Esophagus squamous epithelium (tissue), 5 donors: ENCODE measurements at regions not wholly inside any gene's neighbourhood (a gene's known extent, or its start where the extent isn't known, plus 50 kb on each side); places are given as distances from the start of the nearest gene placed in this dataset.

Experiments used
- DNase-seq: peaks from one replicate; lab custom pipeline; 2025; lab: John Stamatoyannopoulos, UW
- H3K27ac ChIP-seq, 4 donors: fragments of 200-600 bp; sonication (generic); one replicate each; pipeline ENCODE4 v1.5.1; 2016 to 2019; ENCODE audit warnings: mild to moderate bottlenecking in 1 of 4
- H3K27me3 ChIP-seq, 4 donors: fragments of 200-600 bp; sonication (generic); 1 replicate in 3 of 4; 2 replicates in 1 of 4; pipeline versions ENCODE4 v1.5.1 to v1.6.0; 2017 to 2021; ENCODE audit warnings: antibody characterized with exemption in 1 of 4
- H3K36me3 ChIP-seq, 3 donors: fragments of 200-600 bp; sonication (generic); one replicate each; pipeline ENCODE4 v1.5.1; 2016 to 2019
- H3K4me1 ChIP-seq, 3 donors: fragments of 200-600 bp; sonication (generic); one replicate each; pipeline ENCODE4 v1.5.1; 2017 to 2019
- H3K4me3 ChIP-seq, 4 donors: fragments of 200-600 bp; sonication (generic); 1 replicate in 3 of 4; 2 replicates in 1 of 4; pipeline ENCODE4 v1.5.1; 2016 to 2019; ENCODE audit warnings: mild to moderate bottlenecking in 2 of 4, moderate library complexity in 1 of 4
- H3K9me3 ChIP-seq, 3 donors: fragments of 200-600 bp; sonication (generic); one replicate each; pipeline ENCODE4 v1.5.1; 2016 to 2019
- CTCF ChIP-seq, 6 experiments: fragments of 450-650 bp in 4 of 6; fragments of 200-600 bp in 2 of 6; sonication (generic) in 2 of 6; IDR thresholded peaks; one replicate each; pipeline ENCODE4 v1.5.1; 2016 to 2019; ENCODE audit warnings: antibody characterized with exemption in 6 of 6, mild to moderate bottlenecking in 4 of 6, moderate library complexity in 4 of 6
- POLR2A ChIP-seq, 4 donors: fragments of 450-650 bp; IDR thresholded peaks; one replicate each; pipeline ENCODE4 v1.6.1; 2017; ENCODE audit warnings: antibody characterized with exemption in 4 of 4, mild to moderate bottlenecking in 4 of 4, moderate library complexity in 3 of 4
- WGBS, 2 donors: methylation state at CpG; one replicate each; pipeline ENCODE4 v1.1.5; 2018; 5-methylcytosine and 5-hydroxymethylcytosine counted together
- intact Hi-C: fragments of 100-400 bp; cut with DNase I; formaldehyde crosslinking; loops from one replicate; pipeline ENCODE4 v1.15.0; 2022
- donor health status: DM: yes; HTN: yes; CAD: no.

GRCh38 chr3:16723978-16724377 is 118.8 kb upstream of the DAZL start:
- DNase-seq = no peak
- 42 to 100% methylated on average over 1 of the region's 1 CpG for WGBS, 2 donors

GRCh38 chr3:16724487-16724886 is 119.3 kb upstream of the DAZL start:
- no peaks in the 10 kb centered on the region for H3K4me1 ChIP-seq
- no peaks in the 10 kb centered on the region for H3K27me3 ChIP-seq
- H3K27ac ChIP-seq = no peak overlapping the region
- H3K36me3 ChIP-seq = no peaks in the 10 kb centered on the region
- peaks cover 0 to 3% (median 0%) of the 10 kb centered on the region in 3 donors for H3K9me3 ChIP-seq
- H3K4me3 ChIP-seq = no peak overlapping the region
- intact Hi-C loops = no loop called here
- TF ChIP-seq CTCF (IDR thresholded peaks at IDR 0.05) (no peak), POLR2A (IDR thresholded peaks at IDR 0.05) (no peak)
- no peak for DNase-seq
- WGBS, 2 donors = 39 to 58% methylated on average over 3 of the region's 3 CpGs

More at GRCh38 chr3:16723978-16724377, 118.8 kb upstream of the DAZL start:
- intact Hi-C loops = no loop called here
- Histone ChIP-seq H3K27me3 (no peaks in the 10 kb centered on the region), H3K4me3 (no peak overlapping the region), H3K27ac (no peak overlapping the region), H3K4me1 (no peaks in the 10 kb centered on the region), H3K9me3 (peaks cover 0 to 3% (median 0%) of the 10 kb centered on the region in 3 donors), H3K36me3 (no peaks in the 10 kb centered on the region)
- TF ChIP-seq CTCF (IDR thresholded peaks at IDR 0.05) (no peak), POLR2A (IDR thresholded peaks at IDR 0.05) (no peak)

- H3K27me3 ChIP-seq = no peaks in the 10 kb centered on the region
- TF ChIP-seq CTCF (IDR thresholded peaks at IDR 0.05) (no peak), POLR2A (IDR thresholded peaks at IDR 0.05) (no peak)
- no peak overlapping the region for H3K27ac ChIP-seq
- DNase-seq = no peak
- H3K4me3 ChIP-seq = no peak overlapping the region
- H3K36me3 ChIP-seq = no peaks in the 10 kb centered on the region
- no peaks in the 10 kb centered on the region for H3K4me1 ChIP-seq
- intact Hi-C loops = no loop called here
- 0% methylated on average over 1 of the region's 1 CpG for WGBS, 2 donors
- peaks cover 0 to 3% (median 0%) of the 10 kb centered on the region in 3 donors for H3K9me3 ChIP-seq
Measured at GRCh38 chr3:16725972-16726371, 120.7 kb upstream of the DAZL start.

GRCh38 chr3:16728770-16729745 is 123.8 kb upstream of the DAZL start:
- Histone ChIP-seq H3K27me3 (no peaks in the 10 kb centered on the region), H3K4me1 (no peaks in the 10 kb centered on the region), H3K9me3 (peaks cover 0 to 3% (median 0%) of the 10 kb centered on the region in 3 donors), H3K4me3 (no peak overlapping the region), H3K36me3 (no peaks in the 10 kb centered on the region), H3K27ac (no peak overlapping the region)
- intact Hi-C loops = no loop called here
- 53 to 59% methylated on average over 4 of the region's 4 CpGs for WGBS, 2 donors
- DNase-seq = no peak
- TF ChIP-seq POLR2A (IDR thresholded peaks at IDR 0.05) (no peak), CTCF (IDR thresholded peaks at IDR 0.05) (no peak)

- Histone ChIP-seq H3K4me1 (no peaks in the 10 kb centered on the region), H3K9me3 (no peaks in the 10 kb centered on the region), H3K36me3 (no peaks in the 10 kb centered on the region), H3K27me3 (no peaks in the 10 kb centered on the region), H3K27ac (no peak overlapping the region), H3K4me3 (no peak overlapping the region)
- intact Hi-C loops = no loop called here
- DNase-seq = no peak
- 85 to 94% methylated on average over 1 of the region's 1 CpG for WGBS, 2 donors
- TF ChIP-seq POLR2A (IDR thresholded peaks at IDR 0.05) (no peak), CTCF (IDR thresholded peaks at IDR 0.05) (no peak)
Measured at GRCh38 chr3:16738451-16738850, 133.2 kb upstream of the DAZL start.
